ENCODE measurements at regions not wholly inside any gene's neighbourhood (a gene's known extent, or its start where the extent isn't known, plus 50 kb on each side); places are given as distances from the start of the nearest gene placed in this dataset.

DNA sequence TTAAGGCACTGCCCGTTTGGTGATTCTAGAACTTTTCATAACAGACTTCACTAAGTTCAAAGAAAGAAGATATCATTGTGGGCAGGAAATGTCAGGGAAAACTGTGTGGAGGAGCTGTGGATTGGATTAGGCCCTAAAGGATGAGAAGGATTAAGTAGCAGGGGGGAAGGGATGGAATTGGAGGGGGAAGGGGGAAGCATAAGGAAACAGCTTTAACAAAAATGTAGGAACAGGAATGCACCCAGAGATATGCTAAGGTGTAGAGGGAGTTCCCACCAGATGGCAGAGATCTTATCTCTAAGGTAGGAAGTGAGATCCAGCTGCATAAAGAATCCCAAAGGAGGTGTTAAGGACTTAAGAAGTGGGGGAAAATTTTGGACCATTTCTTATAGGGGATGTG lies 114.5 kb downstream of the LARP7 start:
- no peak for DNase-seq (ENCODE audit: low read depth)
- TF ChIP-seq CTCF (conservative IDR thresholded peaks at IDR 0.05; ENCODE audit: low read depth, low read length): no peak
- no peak overlapping the region for H3K4me3 ChIP-seq (ENCODE audit: low read length)

GRCh38 chr4:112752061-112752460 lies 115.1 kb downstream of the LARP7 start:
- no peak for TF ChIP-seq CTCF (conservative IDR thresholded peaks at IDR 0.05; ENCODE audit: low read depth, low read length)
- no peak for DNase-seq (ENCODE audit: low read depth)
- no peak overlapping the region for H3K4me3 ChIP-seq (ENCODE audit: low read length)

GRCh38 chr4:112752510-112752909 lies 115.6 kb downstream of the LARP7 start:
- no peak for DNase-seq (ENCODE audit: low read depth)
- no peak for TF ChIP-seq CTCF (conservative IDR thresholded peaks at IDR 0.05; ENCODE audit: low read depth, low read length)
- H3K4me3 ChIP-seq (ENCODE audit: low read length): no peak overlapping the region

GRCh38 chr4:112753333-112753732 lies 116.4 kb downstream of the LARP7 start:
- no peak for DNase-seq (ENCODE audit: low read depth)
- TF ChIP-seq CTCF (conservative IDR thresholded peaks at IDR 0.05; ENCODE audit: low read depth, low read length): no peak
- H3K4me3 ChIP-seq (ENCODE audit: low read length): no peak overlapping the region

- TF ChIP-seq CTCF (conservative IDR thresholded peaks at IDR 0.05; ENCODE audit: low read depth, low read length): no peak
- H3K4me3 ChIP-seq (ENCODE audit: low read length): no peak overlapping the region
- DNase-seq (ENCODE audit: low read depth): no peak
These were observed 122.4 kb downstream of the LARP7 start for GRCh38 chr4:112759313-112759712.

DNA sequence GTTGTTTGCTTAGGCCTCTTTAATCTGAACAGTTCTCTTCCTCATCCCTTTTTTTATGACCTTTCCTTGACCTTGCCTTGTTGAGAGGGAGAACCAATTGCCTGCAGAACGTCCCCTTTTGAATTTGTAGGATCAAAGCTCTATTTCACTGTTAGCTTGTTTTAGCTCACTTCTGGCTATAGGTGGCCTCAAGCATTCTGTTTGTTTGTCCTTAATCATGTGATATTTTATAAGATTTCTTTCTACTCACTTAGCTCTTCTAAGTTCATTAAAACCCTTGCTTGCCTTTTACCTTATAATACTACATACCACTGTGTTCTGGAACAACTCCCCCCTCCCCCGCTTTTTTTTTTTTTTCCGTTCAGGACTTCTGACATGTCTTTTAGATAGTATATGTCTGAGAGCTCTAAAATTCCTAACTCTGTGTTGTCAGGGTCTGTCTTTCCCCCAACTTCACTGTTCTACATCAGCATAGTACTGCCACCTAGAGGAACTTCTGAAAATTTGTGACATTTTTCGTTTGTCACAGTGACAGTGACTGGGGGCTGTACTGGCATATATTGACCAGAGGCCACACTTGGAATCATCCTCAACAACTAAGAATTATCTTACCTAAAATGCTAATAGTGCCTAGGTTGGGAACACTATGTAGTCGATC lies 128.5 kb downstream of the LARP7 start:
- peak; percentile 58 for TF ChIP-seq CTCF (conservative IDR thresholded peaks at IDR 0.05; ENCODE audit: low read depth, low read length)
- DNase-seq (ENCODE audit: low read depth): no peak
- H3K4me3 ChIP-seq (ENCODE audit: low read length): no peak overlapping the region

- peak; percentile 75 for TF ChIP-seq CTCF (conservative IDR thresholded peaks at IDR 0.05; ENCODE audit: low read depth, low read length)
- no peak overlapping the region for H3K4me3 ChIP-seq (ENCODE audit: low read length)
- DNase-seq (ENCODE audit: low read depth): peak; percentile 12
These were observed 129.5 kb downstream of the LARP7 start for GRCh38 chr4:112766422-112766821.

Measured in retinal pigment epithelial cell (primary cell).